Mesenchymal stem cell (in vitro differentiated cells and primary cell): ENCODE measurements at regions not wholly inside any gene's neighbourhood (a gene's known extent, or its start where the extent isn't known, plus 50 kb on each side); places are given as distances from the start of the nearest gene placed in this dataset.

Experiments
- DNase-seq: peaks from one replicate; pipeline ENCODE4 v3.0.0-alpha.2; 2013
- H2AFZ ChIP-seq: one replicate; pipeline ENCODE4 v1.6.1; 2013; ENCODE audit warnings: low read depth, mild to moderate bottlenecking, control low read depth, inconsistent platforms, low read length, moderate library complexity
- H2AK5ac ChIP-seq: 2 replicates; pipeline ENCODE4 v1.6.1; 2013; ENCODE audit warnings: low read length, moderate library complexity, mild to moderate bottlenecking, inconsistent platforms; ENCODE audit not compliant: severe bottlenecking
- H2BK120ac ChIP-seq: one replicate; pipeline ENCODE4 v1.6.1; 2013; ENCODE audit warnings: low read depth, mild to moderate bottlenecking, inconsistent platforms, low read length, moderate library complexity
- H2BK12ac ChIP-seq, 2 experiments: one replicate each; pipeline ENCODE4 v1.6.1; 2013; ENCODE audit warnings: inconsistent platforms in 2 of 2, low read length in 2 of 2, mild to moderate bottlenecking in 2 of 2, moderate library complexity in 2 of 2, control low read depth in 1 of 2
- H2BK15ac ChIP-seq: one replicate; pipeline ENCODE4 v1.6.1; 2013; ENCODE audit warnings: mild to moderate bottlenecking, low read depth, inconsistent platforms; ENCODE audit not compliant: poor library complexity, severe bottlenecking
- H2BK5ac ChIP-seq: 2 replicates; pipeline ENCODE4 v1.6.1; 2013; ENCODE audit warnings: low read depth, mild to moderate bottlenecking, low read length, control low read depth, inconsistent platforms; ENCODE audit not compliant: poor library complexity, severe bottlenecking
- H3K14ac ChIP-seq, 2 experiments: one replicate each; pipeline ENCODE4 v1.6.1; 2013; ENCODE audit warnings: inconsistent platforms in 2 of 2, low read length in 2 of 2, control low read depth in 1 of 2, mild to moderate bottlenecking in 1 of 2, moderate library complexity in 1 of 2
- H3K18ac ChIP-seq, 2 experiments: one replicate each; pipeline ENCODE4 v1.6.1; 2013; ENCODE audit warnings: inconsistent platforms in 2 of 2, low read length in 2 of 2, control low read depth in 1 of 2, low read depth in 1 of 2, mild to moderate bottlenecking in 1 of 2
- H3K23ac ChIP-seq, 2 experiments: one replicate each; pipeline ENCODE4 v1.6.1; 2013; ENCODE audit warnings: inconsistent platforms in 2 of 2, low read length in 2 of 2, mild to moderate bottlenecking in 2 of 2, moderate library complexity in 2 of 2, control low read depth in 1 of 2
- H3K27ac ChIP-seq: 2 replicates; pipeline ENCODE4 v1.5.1; 2013; ENCODE audit warnings: mild to moderate bottlenecking, moderate library complexity, low read length, control low read depth, inconsistent platforms; ENCODE audit not compliant: poor library complexity, severe bottlenecking
- H3K27me3 ChIP-seq, 2 experiments: 2 replicates each; pipeline versions ENCODE4 v1.6.1 to v1.7.0; 2013; ENCODE audit warnings: low read length in 2 of 2, mild to moderate bottlenecking in 2 of 2, moderate library complexity in 2 of 2, control low read depth in 1 of 2, inconsistent platforms in 1 of 2; ENCODE audit not compliant: control insufficient read depth in 1 of 2, insufficient read depth in 1 of 2
- H3K36me3 ChIP-seq, 2 experiments: 2 replicates each; pipeline versions ENCODE4 v1.6.1 to v1.7.0; 2013; ENCODE audit warnings: low read length in 2 of 2, control low read depth in 1 of 2, inconsistent platforms in 1 of 2, low read depth in 1 of 2, mild to moderate bottlenecking in 1 of 2; ENCODE audit not compliant: insufficient read depth in 2 of 2, control insufficient read depth in 1 of 2
- H3K4ac ChIP-seq, 2 experiments: one replicate each; pipeline ENCODE4 v1.6.1; 2013; ENCODE audit warnings: inconsistent platforms in 2 of 2, low read length in 2 of 2, mild to moderate bottlenecking in 2 of 2, moderate library complexity in 2 of 2, control low read depth in 1 of 2, low read depth in 1 of 2
- H3K4me1 ChIP-seq: 2 replicates; pipeline ENCODE4 v1.6.1; 2013; ENCODE audit warnings: low read depth, low read length, control low read depth; ENCODE audit not compliant: control insufficient read depth, insufficient read depth
- H3K4me2 ChIP-seq: 2 replicates; pipeline ENCODE4 v1.6.1; 2013; ENCODE audit warnings: low read length, mild to moderate bottlenecking, inconsistent platforms; ENCODE audit not compliant: poor library complexity, severe bottlenecking
- H3K4me3 ChIP-seq, 2 experiments: 2 replicates each; pipeline versions ENCODE4 v1.5.1 to v1.7.0; 2013; ENCODE audit warnings: low read length in 2 of 2, mild to moderate bottlenecking in 2 of 2, control low read depth in 1 of 2, low read depth in 1 of 2; ENCODE audit not compliant: insufficient read depth in 1 of 2
- H3K79me1 ChIP-seq: replicated peaks from 2 replicates; pipeline ENCODE4 v1.6.1; 2013; ENCODE audit warnings: mild to moderate bottlenecking, control low read depth, low read length, inconsistent platforms; ENCODE audit not compliant: poor library complexity, severe bottlenecking
- H3K9ac ChIP-seq: 2 replicates; pipeline ENCODE4 v1.7.0; 2013; ENCODE audit warnings: mild to moderate bottlenecking, low read length, moderate library complexity
- H3K9me3 ChIP-seq: 2 replicates; pipeline ENCODE4 v1.7.0; 2013; ENCODE audit warnings: mild to moderate bottlenecking, low read length; ENCODE audit not compliant: control insufficient read depth
- H4K8ac ChIP-seq: one replicate; pipeline ENCODE4 v1.6.1; 2013; ENCODE audit warnings: inconsistent platforms, mild to moderate bottlenecking, low read length, moderate library complexity
- H4K91ac ChIP-seq: one replicate; pipeline ENCODE4 v1.6.1; 2013; ENCODE audit warnings: mild to moderate bottlenecking, low read length, inconsistent platforms
- WGBS: methylation state at CpG from one replicate; pipeline ENCODE4 v1.1.7; 2013; ENCODE audit warnings: mixed read lengths; 5-methylcytosine and 5-hydroxymethylcytosine counted together

GRCh38 chr21:35924714-35925301 is 135.5 kb downstream of the SETD4 start:
- Histone ChIP-seq H3K18ac (peak overlapping the region in 1 of 2 experiments; percentile 66), H3K14ac (no peak overlapping the region), H3K23ac (no peak overlapping the region), H3K4me1 (peaks cover 9% of the 10 kb centered on the region), H3K79me1 (no peaks in the 10 kb centered on the region), H2AFZ (no peak overlapping the region), H4K91ac (no peak overlapping the region), H3K4me3 (no peak overlapping the region), H3K4me2 (no peak overlapping the region), H3K27ac (no peak overlapping the region), H2BK120ac (no peak overlapping the region), H2BK15ac (peak overlapping the region; percentile 63), H3K9ac (no peak overlapping the region), H3K4ac (peak overlapping the region in 1 of 2 experiments; percentile 80), H3K36me3 (no peaks in the 10 kb centered on the region), H2BK5ac (no peak overlapping the region), H2AK5ac (no peak overlapping the region), H3K9me3 (no peaks in the 10 kb centered on the region), H4K8ac (no peak overlapping the region), H2BK12ac (no peak overlapping the region), H3K27me3 (no peaks in the 10 kb centered on the region)
- DNase-seq = peak; percentile 77
- WGBS = 54% methylated on average over 4 of the region's 6 CpGs

GRCh38 chr21:35923971-35924370 is 136.4 kb downstream of the SETD4 start:
- no peak overlapping the region for H3K4me2 ChIP-seq
- no peak for DNase-seq
- no peak overlapping the region for H2BK120ac ChIP-seq
- H2BK5ac ChIP-seq = no peak overlapping the region
- H2BK12ac ChIP-seq = peak overlapping the region in 1 of 2 experiments; percentile 32
- H3K23ac ChIP-seq = no peak overlapping the region
- H3K27ac ChIP-seq = no peak overlapping the region
- no peak overlapping the region for H3K14ac ChIP-seq
- 100% methylated on average over 3 of the region's 5 CpGs for WGBS
- no peak overlapping the region for H3K9ac ChIP-seq
- H3K79me1 ChIP-seq = no peaks in the 10 kb centered on the region
- peaks cover 0 to 3% of the 10 kb centered on the region in 2 experiments for H3K27me3 ChIP-seq
- H2AK5ac ChIP-seq = no peak overlapping the region
- H3K18ac ChIP-seq = no peak overlapping the region
- H3K4ac ChIP-seq = no peak overlapping the region
- no peak overlapping the region for H3K4me3 ChIP-seq
- no peak overlapping the region for H4K8ac ChIP-seq
- peaks cover 9% of the 10 kb centered on the region for H3K4me1 ChIP-seq
- no peak overlapping the region for H4K91ac ChIP-seq
- H2BK15ac ChIP-seq = no peak overlapping the region
- H2AFZ ChIP-seq = no peak overlapping the region
- no peaks in the 10 kb centered on the region for H3K36me3 ChIP-seq
- peaks cover 7% of the 10 kb centered on the region for H3K9me3 ChIP-seq

GRCh38 chr21:35922618-35923017 is 137.7 kb downstream of the SETD4 start:
- H3K4ac ChIP-seq = no peak overlapping the region
- H3K27ac ChIP-seq = no peak overlapping the region
- H3K4me1 ChIP-seq = peaks cover 9% of the 10 kb centered on the region
- H2BK15ac ChIP-seq = no peak overlapping the region
- H2AK5ac ChIP-seq = no peak overlapping the region
- peak; percentile 39 for DNase-seq
- H4K91ac ChIP-seq = no peak overlapping the region
- H3K14ac ChIP-seq = no peak overlapping the region
- no peak overlapping the region for H3K4me3 ChIP-seq
- 91% methylated on average over 3 of the region's 5 CpGs for WGBS
- peaks cover 7% of the 10 kb centered on the region for H3K9me3 ChIP-seq
- H2AFZ ChIP-seq = no peak overlapping the region
- no peak overlapping the region for H3K9ac ChIP-seq
- H3K27me3 ChIP-seq = peaks cover 0 to 3% of the 10 kb centered on the region in 2 experiments
- no peak overlapping the region for H2BK5ac ChIP-seq
- H3K23ac ChIP-seq = no peak overlapping the region
- no peak overlapping the region for H4K8ac ChIP-seq
- no peak overlapping the region for H3K4me2 ChIP-seq
- no peak overlapping the region for H3K18ac ChIP-seq
- no peak overlapping the region for H2BK12ac ChIP-seq
- H3K79me1 ChIP-seq = no peaks in the 10 kb centered on the region
- no peak overlapping the region for H2BK120ac ChIP-seq
- no peaks in the 10 kb centered on the region for H3K36me3 ChIP-seq

GRCh38 chr21:35921471-35921870 is 138.9 kb downstream of the SETD4 start:
- no peak overlapping the region for H3K4ac ChIP-seq
- peaks cover 7% of the 10 kb centered on the region for H3K9me3 ChIP-seq
- H3K14ac ChIP-seq = no peak overlapping the region
- H2AK5ac ChIP-seq = no peak overlapping the region
- H3K4me2 ChIP-seq = no peak overlapping the region
- H2BK12ac ChIP-seq = no peak overlapping the region
- H3K18ac ChIP-seq = no peak overlapping the region
- H3K9ac ChIP-seq = no peak overlapping the region
- H2BK15ac ChIP-seq = no peak overlapping the region
- H3K36me3 ChIP-seq = no peaks in the 10 kb centered on the region
- H3K4me1 ChIP-seq = peaks cover 9% of the 10 kb centered on the region
- no peak overlapping the region for H2BK120ac ChIP-seq
- H4K8ac ChIP-seq = no peak overlapping the region
- H2BK5ac ChIP-seq = no peak overlapping the region
- H3K27me3 ChIP-seq = peaks cover 0 to 3% of the 10 kb centered on the region in 2 experiments
- no peak overlapping the region for H4K91ac ChIP-seq
- no peak for DNase-seq
- no peak overlapping the region for H2AFZ ChIP-seq
- no peaks in the 10 kb centered on the region for H3K79me1 ChIP-seq
- 87% methylated on average over 2 of the region's 2 CpGs for WGBS
- H3K4me3 ChIP-seq = no peak overlapping the region
- no peak overlapping the region for H3K27ac ChIP-seq
- H3K23ac ChIP-seq = no peak overlapping the region
